Osteoblast (primary cell): ENCODE measurements at regions not wholly inside any gene's neighbourhood (a gene's known extent, or its start where the extent isn't known, plus 50 kb on each side); places are given as distances from the start of the nearest gene placed in this dataset.

Source experiments
- DNase-seq: peaks from one replicate; pipeline ENCODE4 v3.0.0; 2011; ENCODE audit warnings: low spot score, mixed read lengths; ENCODE audit not compliant: insufficient read length; ENCODE audit errors: missing footprints
- H2AFZ ChIP-seq: 2 replicates; pipeline ENCODE4 v1.6.0; 2011; ENCODE audit warnings: mild to moderate bottlenecking, low read length
- H3K27ac ChIP-seq: 2 replicates; pipeline ENCODE4 v1.5.1; 2011; ENCODE audit warnings: mild to moderate bottlenecking, low read depth, low read length, moderate library complexity
- H3K27me3 ChIP-seq: 2 replicates; pipeline ENCODE4 v1.6.0; 2012; ENCODE audit warnings: mild to moderate bottlenecking, control low read depth, inconsistent platforms, low read length, moderate library complexity; ENCODE audit not compliant: insufficient read depth
- H3K36me3 ChIP-seq: 2 replicates; pipeline ENCODE4 v1.5.1; 2011; ENCODE audit warnings: mild to moderate bottlenecking, low read length, control low read depth, moderate library complexity; ENCODE audit not compliant: insufficient read depth
- H3K4me1 ChIP-seq: 2 replicates; pipeline ENCODE4 v1.5.1; 2011; ENCODE audit warnings: mild to moderate bottlenecking, low read length, control low read depth, moderate library complexity; ENCODE audit not compliant: insufficient read depth
- H3K4me2 ChIP-seq: 2 replicates; pipeline ENCODE4 v1.6.0; 2011; ENCODE audit warnings: mild to moderate bottlenecking, low read length; ENCODE audit not compliant: insufficient read depth
- H3K4me3 ChIP-seq: fragments of 200-600 bp; sonication (generic); 3 replicates; pipeline ENCODE4 v1.5.1; 2012; ENCODE audit warnings: mild to moderate bottlenecking, low read length, inconsistent platforms; ENCODE audit not compliant: insufficient read depth
- H3K79me2 ChIP-seq: 2 replicates; pipeline ENCODE4 v1.6.0; 2012; ENCODE audit warnings: mild to moderate bottlenecking, low read length, control low read depth, inconsistent platforms; ENCODE audit not compliant: insufficient read depth
- H3K9me3 ChIP-seq: 2 replicates; pipeline ENCODE4 v1.5.1; 2011; ENCODE audit warnings: low read depth, low read length, control low read depth
- H4K20me1 ChIP-seq: 2 replicates; pipeline ENCODE4 v1.6.0; 2012; ENCODE audit warnings: mild to moderate bottlenecking, low read length, control low read depth; ENCODE audit not compliant: insufficient read depth
- TF ChIP-seq, protein P1 (sequence below): IDR thresholded peaks from 2 replicates; pipeline ENCODE4 v1.5.1; 2011; ENCODE audit warnings: mild to moderate bottlenecking, low read depth, low read length, moderate library complexity; ENCODE audit errors: extremely low read depth

DNA sequence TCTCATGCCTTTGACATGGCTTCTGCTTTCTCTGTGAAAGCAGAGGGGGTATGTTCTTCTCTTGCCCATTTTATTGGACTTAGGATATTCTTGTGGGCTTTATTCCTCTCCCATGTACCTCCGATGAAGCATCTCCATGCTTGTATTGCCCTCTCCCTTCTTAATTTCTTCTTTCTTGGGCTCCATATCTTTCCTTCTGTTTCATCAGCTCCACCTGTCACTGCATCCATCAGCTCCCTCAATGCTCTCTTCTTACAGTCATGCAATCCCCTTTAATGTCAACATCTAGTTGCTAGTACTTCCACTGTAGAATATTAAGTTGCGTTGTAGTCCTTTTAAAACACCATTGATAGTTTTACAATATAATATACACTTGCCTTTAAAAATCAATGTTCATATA lies 257.6 kb downstream of the GPAT3 start:
- no peak overlapping the region for H3K27ac ChIP-seq
- H3K4me1 ChIP-seq: no peaks in the 10 kb centered on the region
- no peaks in the 10 kb centered on the region for H3K9me3 ChIP-seq
- H3K36me3 ChIP-seq: no peaks in the 10 kb centered on the region
- no peak overlapping the region for H3K4me2 ChIP-seq
- DNase-seq: no peak
- no peak overlapping the region for H2AFZ ChIP-seq
- H3K27me3 ChIP-seq: no peaks in the 10 kb centered on the region
- no peak overlapping the region for H3K4me3 ChIP-seq
- H3K79me2 ChIP-seq: no peaks in the 10 kb centered on the region
- no peaks in the 10 kb centered on the region for H4K20me1 ChIP-seq
- TF ChIP-seq, protein P1, sequence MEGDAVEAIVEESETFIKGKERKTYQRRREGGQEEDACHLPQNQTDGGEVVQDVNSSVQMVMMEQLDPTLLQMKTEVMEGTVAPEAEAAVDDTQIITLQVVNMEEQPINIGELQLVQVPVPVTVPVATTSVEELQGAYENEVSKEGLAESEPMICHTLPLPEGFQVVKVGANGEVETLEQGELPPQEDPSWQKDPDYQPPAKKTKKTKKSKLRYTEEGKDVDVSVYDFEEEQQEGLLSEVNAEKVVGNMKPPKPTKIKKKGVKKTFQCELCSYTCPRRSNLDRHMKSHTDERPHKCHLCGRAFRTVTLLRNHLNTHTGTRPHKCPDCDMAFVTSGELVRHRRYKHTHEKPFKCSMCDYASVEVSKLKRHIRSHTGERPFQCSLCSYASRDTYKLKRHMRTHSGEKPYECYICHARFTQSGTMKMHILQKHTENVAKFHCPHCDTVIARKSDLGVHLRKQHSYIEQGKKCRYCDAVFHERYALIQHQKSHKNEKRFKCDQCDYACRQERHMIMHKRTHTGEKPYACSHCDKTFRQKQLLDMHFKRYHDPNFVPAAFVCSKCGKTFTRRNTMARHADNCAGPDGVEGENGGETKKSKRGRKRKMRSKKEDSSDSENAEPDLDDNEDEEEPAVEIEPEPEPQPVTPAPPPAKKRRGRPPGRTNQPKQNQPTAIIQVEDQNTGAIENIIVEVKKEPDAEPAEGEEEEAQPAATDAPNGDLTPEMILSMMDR: no peak

DNA sequence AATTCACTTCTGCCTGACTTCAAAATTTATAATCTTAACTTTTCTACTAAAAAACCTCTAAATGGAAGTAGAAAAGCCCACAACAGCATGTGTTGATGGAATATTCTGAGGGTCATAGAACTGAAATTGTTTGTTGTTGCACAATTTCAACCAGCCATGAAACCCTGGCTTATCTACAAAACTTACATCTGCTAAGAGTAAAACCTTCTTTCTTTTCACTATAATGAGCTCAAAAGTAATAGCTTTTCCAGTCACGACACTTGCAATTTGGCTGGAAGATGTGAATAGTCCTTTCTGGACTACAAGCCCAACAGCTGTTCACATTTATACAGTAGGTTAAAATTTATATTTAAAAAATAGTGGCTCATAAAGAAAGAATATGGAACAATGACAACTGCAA lies 250.0 kb downstream of the GPAT3 start:
- Histone ChIP-seq H3K27ac (no peak overlapping the region), H3K27me3 (no peaks in the 10 kb centered on the region), H3K9me3 (no peaks in the 10 kb centered on the region), H2AFZ (no peak overlapping the region), H3K4me3 (no peak overlapping the region), H3K79me2 (no peaks in the 10 kb centered on the region), H3K4me2 (no peak overlapping the region), H3K4me1 (no peaks in the 10 kb centered on the region), H4K20me1 (no peaks in the 10 kb centered on the region), H3K36me3 (no peaks in the 10 kb centered on the region)
- TF ChIP-seq, protein P1: no peak
- DNase-seq: no peak

DNA sequence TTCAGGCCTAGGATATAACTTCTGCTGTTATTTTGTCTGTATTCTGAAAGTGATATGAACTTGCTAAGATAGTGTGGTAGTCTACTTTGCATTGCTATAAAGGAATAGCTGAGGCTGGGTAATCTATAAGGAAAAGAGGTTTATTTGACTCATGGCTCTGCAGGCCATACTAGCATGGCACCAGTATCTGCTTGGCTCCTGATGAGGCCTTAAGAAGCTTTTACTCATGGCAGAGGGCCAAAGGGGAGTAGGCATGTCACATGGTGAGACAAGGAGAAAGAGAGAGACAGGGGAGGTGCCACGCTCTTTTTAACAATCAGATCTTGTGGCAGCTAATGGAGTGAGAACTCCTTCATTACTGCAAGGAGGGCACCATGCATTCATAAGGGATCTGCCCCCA lies 247.3 kb downstream of the GPAT3 start:
- Histone ChIP-seq H3K27me3 (no peaks in the 10 kb centered on the region), H3K4me1 (no peaks in the 10 kb centered on the region)

DNA sequence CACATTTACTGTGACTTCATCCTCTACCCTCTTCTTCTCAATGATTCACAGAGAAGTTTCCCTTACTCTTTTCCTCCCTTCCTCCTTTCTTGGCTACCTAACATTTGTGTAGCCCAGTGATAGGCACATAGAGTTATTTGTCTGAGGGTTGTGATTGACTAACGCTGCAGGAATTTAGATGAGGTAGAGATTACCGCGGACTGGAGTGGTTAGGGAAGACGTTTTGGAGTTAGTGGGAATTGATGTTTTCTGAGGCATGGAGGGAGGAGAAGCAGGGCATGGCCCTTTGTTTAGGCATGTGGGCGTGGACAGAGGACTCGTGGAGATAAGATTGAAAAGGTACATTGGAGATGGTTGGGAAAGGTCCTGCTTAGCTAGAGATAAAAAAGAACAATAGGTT lies 246.7 kb downstream of the GPAT3 start:
- no peaks in the 10 kb centered on the region for H4K20me1 ChIP-seq
- TF ChIP-seq, protein P1: no peak
- H3K79me2 ChIP-seq: no peaks in the 10 kb centered on the region
- H3K4me1 ChIP-seq: no peaks in the 10 kb centered on the region
- H2AFZ ChIP-seq: no peak overlapping the region
- DNase-seq: no peak
- no peaks in the 10 kb centered on the region for H3K27me3 ChIP-seq
- H3K4me3 ChIP-seq: no peak overlapping the region
- no peaks in the 10 kb centered on the region for H3K9me3 ChIP-seq
- H3K4me2 ChIP-seq: no peak overlapping the region
- H3K36me3 ChIP-seq: no peaks in the 10 kb centered on the region
- no peak overlapping the region for H3K27ac ChIP-seq

More for the DNA sequence above, 247.3 kb downstream of the GPAT3 start:
- Histone ChIP-seq H4K20me1 (no peaks in the 10 kb centered on the region), H3K36me3 (no peaks in the 10 kb centered on the region), H3K4me3 (no peak overlapping the region), H3K9me3 (no peaks in the 10 kb centered on the region), H3K27ac (no peak overlapping the region), H3K4me2 (no peak overlapping the region), H2AFZ (no peak overlapping the region), H3K79me2 (no peaks in the 10 kb centered on the region)
- DNase-seq: no peak
- TF ChIP-seq, protein P1: no peak
